GM23338 (cell line): ENCODE measurements at regions not wholly inside any gene's neighbourhood (a gene's known extent, or its start where the extent isn't known, plus 50 kb on each side); places are given as distances from the start of the nearest gene placed in this dataset.

ENCODE experiments used
- ATAC-seq: fragments of 200-7000 bp; cut with Tn5 transposase; 3 replicates; pipeline ENCODE4 v1.9.1; 2020
- DNase-seq: peaks from one replicate; pipeline ENCODE4 v3.0.0-alpha.2; 2015; ENCODE audit warnings: low spot score
- H2AFZ ChIP-seq: fragments of 200-600 bp; sonication (generic); 2 replicates; pipeline ENCODE4 v1.8.0; 2016; ENCODE audit warnings: antibody characterized with exemption, mild to moderate bottlenecking, moderate library complexity
- H3F3A ChIP-seq: fragments of 200-600 bp; sonication (generic); replicated peaks from 2 replicates; pipeline ENCODE4 v1.8.0; 2017; ENCODE audit warnings: antibody characterized with exemption, mixed run types, low read depth
- H3K27ac ChIP-seq: fragments of 200-600 bp; sonication (generic); 2 replicates; pipeline ENCODE4 v1.6.1; 2016; ENCODE audit warnings: low read depth
- H3K27me3 ChIP-seq: fragments of 200-600 bp; sonication (generic); 2 replicates; pipeline ENCODE4 v1.8.0; 2016; ENCODE audit warnings: mild to moderate bottlenecking, mixed run types, moderate library complexity; ENCODE audit not compliant: insufficient read depth
- H3K36me3 ChIP-seq: fragments of 200-600 bp; sonication (generic); 2 replicates; pipeline ENCODE4 v1.8.0; 2016; ENCODE audit warnings: mild to moderate bottlenecking; ENCODE audit not compliant: insufficient read depth
- H3K4me1 ChIP-seq: fragments of 200-600 bp; sonication (generic); 2 replicates; pipeline ENCODE4 v1.8.0; 2016; ENCODE audit warnings: mild to moderate bottlenecking, moderate library complexity; ENCODE audit not compliant: insufficient read depth
- H3K4me2 ChIP-seq: fragments of 200-600 bp; sonication (generic); 2 replicates; pipeline ENCODE4 v1.7.1; 2017; ENCODE audit warnings: mixed run types
- H3K4me3 ChIP-seq: fragments of 200-600 bp; sonication (generic); 2 replicates; pipeline ENCODE4 v1.6.1; 2016; ENCODE audit warnings: mixed run types
- H3K79me2 ChIP-seq: fragments of 200-600 bp; sonication (generic); replicated peaks from 2 replicates; pipeline ENCODE4 v1.8.0; 2017; ENCODE audit warnings: mild to moderate bottlenecking; ENCODE audit not compliant: insufficient read depth
- H3K9me2 ChIP-seq: fragments of 200-600 bp; sonication (generic); 2 replicates; pipeline ENCODE4 v1.8.0; 2017; ENCODE audit not compliant: insufficient read depth
- H4K20me1 ChIP-seq: fragments of 200-600 bp; sonication (generic); replicated peaks from 2 replicates; pipeline ENCODE4 v1.8.0; 2017; ENCODE audit warnings: mild to moderate bottlenecking; ENCODE audit not compliant: insufficient read depth
- H3K27ac Mint-ChIP-seq: 2 replicates; pipeline ENCODE4 v1.8.0; 2020; ENCODE audit warnings: inconsistent platforms, mild to moderate bottlenecking, moderate library complexity, mixed read lengths
- H3K27me3 Mint-ChIP-seq: 3 replicates; pipeline ENCODE4 v1.8.0; 2022; ENCODE audit warnings: low read depth, mild to moderate bottlenecking, moderate library complexity, mixed read lengths, inconsistent platforms; ENCODE audit not compliant: insufficient read depth, poor library complexity
- H3K36me3 Mint-ChIP-seq: 3 replicates; pipeline ENCODE4 v1.8.0; 2021; ENCODE audit warnings: low read depth, mild to moderate bottlenecking, inconsistent platforms, moderate library complexity, mixed read lengths
- H3K4me1 Mint-ChIP-seq: 3 replicates; pipeline ENCODE4 v1.8.0; 2020; ENCODE audit warnings: mild to moderate bottlenecking, inconsistent platforms, mixed read lengths
- H3K4me3 Mint-ChIP-seq: 3 replicates; pipeline ENCODE4 v1.8.0; 2021; ENCODE audit warnings: moderate library complexity, mild to moderate bottlenecking, inconsistent platforms, mixed read lengths
- H3K9me3 Mint-ChIP-seq: 3 replicates; pipeline ENCODE4 v1.8.0; 2020; ENCODE audit warnings: moderate library complexity, mild to moderate bottlenecking, inconsistent platforms, mixed read lengths
- CTCF ChIP-seq, 2 experiments: fragments of 200-600 bp in 1 of 2; sonication (generic) in 1 of 2; conservative IDR thresholded peaks; 2 replicates each; pipeline versions ENCODE4 v1.5.1 to v1.6.1; 2016 to 2017; ENCODE audit warnings: antibody characterized with exemption in 2 of 2, low read depth in 2 of 2, mild to moderate bottlenecking in 2 of 2, moderate library complexity in 1 of 2
- EZH2phosphoT487 ChIP-seq: fragments of 200-600 bp; sonication (generic); IDR thresholded peaks from one replicate; pipeline ENCODE4 v1.8.1; 2018; ENCODE audit warnings: antibody characterized with exemption; ENCODE audit not compliant: unreplicated experiment
- JUNB ChIP-seq: IDR thresholded peaks from one replicate; pipeline ENCODE4 v1.6.1; 2016; ENCODE audit warnings: antibody characterized with exemption; ENCODE audit not compliant: unreplicated experiment
- NANOG ChIP-seq: IDR thresholded peaks from 2 replicates; pipeline ENCODE4 v1.6.1; 2016; ENCODE audit warnings: antibody characterized with exemption, borderline replicate concordance
- REST ChIP-seq: IDR thresholded peaks from one replicate; pipeline ENCODE4 v1.6.1; 2018; ENCODE audit warnings: antibody characterized with exemption; ENCODE audit not compliant: unreplicated experiment
- ZNF114 ChIP-seq: fragments of 250-450 bp; sonication (Bioruptor Pico); IDR thresholded peaks from 2 replicates; pipeline ENCODE4 v1.5.0; 2020; ENCODE audit warnings: mild to moderate bottlenecking, moderate library complexity
- ZNF331 ChIP-seq: fragments of 250-450 bp; sonication (Bioruptor Pico); IDR thresholded peaks from 2 replicates; pipeline ENCODE4 v1.5.0; 2020; ENCODE audit warnings: low read depth, mild to moderate bottlenecking, moderate library complexity
- TF ChIP-seq, protein P1 (sequence below): IDR thresholded peaks from 2 replicates; pipeline ENCODE4 v1.6.1; 2016; ENCODE audit warnings: antibody characterized with exemption
- TF ChIP-seq, protein P2 (sequence below): fragments of 250-450 bp; sonication (Bioruptor Pico); IDR thresholded peaks from 2 replicates; pipeline ENCODE4 v1.5.0; 2020; ENCODE audit warnings: mild to moderate bottlenecking, moderate library complexity

GRCh38 chr5:109529987-109530386 lies 120.2 kb upstream of the PJA2 start (continued):
- TF ChIP-seq REST (no peak), EZH2phosphoT487 (no peak), ZNF331 (CRISPR knock-in tag) (no peak), NANOG (no peak)
- TF ChIP-seq, protein P1, sequence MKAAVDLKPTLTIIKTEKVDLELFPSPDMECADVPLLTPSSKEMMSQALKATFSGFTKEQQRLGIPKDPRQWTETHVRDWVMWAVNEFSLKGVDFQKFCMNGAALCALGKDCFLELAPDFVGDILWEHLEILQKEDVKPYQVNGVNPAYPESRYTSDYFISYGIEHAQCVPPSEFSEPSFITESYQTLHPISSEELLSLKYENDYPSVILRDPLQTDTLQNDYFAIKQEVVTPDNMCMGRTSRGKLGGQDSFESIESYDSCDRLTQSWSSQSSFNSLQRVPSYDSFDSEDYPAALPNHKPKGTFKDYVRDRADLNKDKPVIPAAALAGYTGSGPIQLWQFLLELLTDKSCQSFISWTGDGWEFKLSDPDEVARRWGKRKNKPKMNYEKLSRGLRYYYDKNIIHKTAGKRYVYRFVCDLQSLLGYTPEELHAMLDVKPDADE, result no peak

- Mint-ChIP-seq H3K36me3 (no peaks in the 10 kb centered on the region), H3K27ac (no peak overlapping the region), H3K9me3 (no peaks in the 10 kb centered on the region; the same call in 2 of the 3 replicates), H3K4me1 (no peaks in the 10 kb centered on the region), H3K27me3 (peaks cover 2% of the 10 kb centered on the region), H3K4me3 (no peak overlapping the region)
- Histone ChIP-seq H3K9me2 (no peaks in the 10 kb centered on the region), H2AFZ (peak overlapping the region; percentile 89), H3K4me1 (no peaks in the 10 kb centered on the region), H3F3A (no peaks in the 10 kb centered on the region), H3K79me2 (no peaks in the 10 kb centered on the region), H3K27me3 (no peaks in the 10 kb centered on the region), H3K4me2 (no peak overlapping the region), H3K36me3 (no peaks in the 10 kb centered on the region), H3K4me3 (no peak overlapping the region), H4K20me1 (no peaks in the 10 kb centered on the region), H3K27ac (no peak overlapping the region)
- no peak for DNase-seq
- ATAC-seq, result no peak
- TF ChIP-seq CTCF (conservative IDR thresholded peaks at IDR 0.05; ENCODE audit: low read depth in 2 of 2) (no peak), ZNF331 (CRISPR knock-in tag) (no peak), REST (no peak), ZNF114 (no peak), JUNB (no peak)
- TF ChIP-seq, protein P2, sequence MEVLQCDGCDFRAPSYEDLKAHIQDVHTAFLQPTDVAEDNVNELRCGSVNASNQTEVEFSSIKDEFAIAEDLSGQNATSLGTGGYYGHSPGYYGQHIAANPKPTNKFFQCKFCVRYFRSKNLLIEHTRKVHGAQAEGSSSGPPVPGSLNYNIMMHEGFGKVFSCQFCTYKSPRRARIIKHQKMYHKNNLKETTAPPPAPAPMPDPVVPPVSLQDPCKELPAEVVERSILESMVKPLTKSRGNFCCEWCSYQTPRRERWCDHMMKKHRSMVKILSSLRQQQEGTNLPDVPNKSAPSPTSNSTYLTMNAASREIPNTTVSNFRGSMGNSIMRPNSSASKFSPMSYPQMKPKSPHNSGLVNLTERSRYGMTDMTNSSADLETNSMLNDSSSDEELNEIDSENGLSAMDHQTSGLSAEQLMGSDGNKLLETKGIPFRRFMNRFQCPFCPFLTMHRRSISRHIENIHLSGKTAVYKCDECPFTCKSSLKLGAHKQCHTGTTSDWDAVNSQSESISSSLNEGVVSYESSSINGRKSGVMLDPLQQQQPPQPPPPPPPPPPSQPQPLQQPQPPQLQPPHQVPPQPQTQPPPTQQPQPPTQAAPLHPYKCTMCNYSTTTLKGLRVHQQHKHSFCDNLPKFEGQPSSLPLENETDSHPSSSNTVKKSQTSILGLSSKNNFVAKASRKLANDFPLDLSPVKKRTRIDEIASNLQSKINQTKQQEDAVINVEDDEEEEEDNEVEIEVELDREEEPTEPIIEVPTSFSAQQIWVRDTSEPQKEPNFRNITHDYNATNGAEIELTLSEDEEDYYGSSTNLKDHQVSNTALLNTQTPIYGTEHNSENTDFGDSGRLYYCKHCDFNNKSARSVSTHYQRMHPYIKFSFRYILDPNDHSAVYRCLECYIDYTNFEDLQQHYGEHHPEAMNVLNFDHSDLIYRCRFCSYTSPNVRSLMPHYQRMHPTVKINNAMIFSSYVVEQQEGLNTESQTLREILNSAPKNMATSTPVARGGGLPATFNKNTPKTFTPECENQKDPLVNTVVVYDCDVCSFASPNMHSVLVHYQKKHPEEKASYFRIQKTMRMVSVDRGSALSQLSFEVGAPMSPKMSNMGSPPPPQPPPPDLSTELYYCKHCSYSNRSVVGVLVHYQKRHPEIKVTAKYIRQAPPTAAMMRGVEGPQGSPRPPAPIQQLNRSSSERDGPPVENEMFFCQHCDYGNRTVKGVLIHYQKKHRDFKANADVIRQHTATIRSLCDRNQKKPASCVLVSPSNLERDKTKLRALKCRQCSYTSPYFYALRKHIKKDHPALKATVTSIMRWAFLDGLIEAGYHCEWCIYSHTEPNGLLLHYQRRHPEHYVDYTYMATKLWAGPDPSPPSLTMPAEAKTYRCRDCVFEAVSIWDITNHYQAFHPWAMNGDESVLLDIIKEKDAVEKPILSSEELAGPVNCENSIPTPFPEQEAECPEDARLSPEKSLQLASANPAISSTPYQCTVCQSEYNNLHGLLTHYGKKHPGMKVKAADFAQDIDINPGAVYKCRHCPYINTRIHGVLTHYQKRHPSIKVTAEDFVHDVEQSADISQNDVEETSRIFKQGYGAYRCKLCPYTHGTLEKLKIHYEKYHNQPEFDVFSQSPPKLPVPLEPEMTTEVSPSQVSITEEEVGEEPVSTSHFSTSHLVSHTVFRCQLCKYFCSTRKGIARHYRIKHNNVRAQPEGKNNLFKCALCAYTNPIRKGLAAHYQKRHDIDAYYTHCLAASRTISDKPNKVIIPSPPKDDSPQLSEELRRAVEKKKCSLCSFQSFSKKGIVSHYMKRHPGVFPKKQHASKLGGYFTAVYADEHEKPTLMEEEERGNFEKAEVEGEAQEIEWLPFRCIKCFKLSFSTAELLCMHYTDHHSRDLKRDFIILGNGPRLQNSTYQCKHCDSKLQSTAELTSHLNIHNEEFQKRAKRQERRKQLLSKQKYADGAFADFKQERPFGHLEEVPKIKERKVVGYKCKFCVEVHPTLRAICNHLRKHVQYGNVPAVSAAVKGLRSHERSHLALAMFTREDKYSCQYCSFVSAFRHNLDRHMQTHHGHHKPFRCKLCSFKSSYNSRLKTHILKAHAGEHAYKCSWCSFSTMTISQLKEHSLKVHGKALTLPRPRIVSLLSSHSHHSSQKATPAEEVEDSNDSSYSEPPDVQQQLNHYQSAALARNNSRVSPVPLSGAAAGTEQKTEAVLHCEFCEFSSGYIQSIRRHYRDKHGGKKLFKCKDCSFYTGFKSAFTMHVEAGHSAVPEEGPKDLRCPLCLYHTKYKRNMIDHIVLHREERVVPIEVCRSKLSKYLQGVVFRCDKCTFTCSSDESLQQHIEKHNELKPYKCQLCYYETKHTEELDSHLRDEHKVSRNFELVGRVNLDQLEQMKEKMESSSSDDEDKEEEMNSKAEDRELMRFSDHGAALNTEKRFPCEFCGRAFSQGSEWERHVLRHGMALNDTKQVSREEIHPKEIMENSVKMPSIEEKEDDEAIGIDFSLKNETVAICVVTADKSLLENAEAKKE (CRISPR knock-in tag), result no peak
These were observed 119.7 kb upstream of the PJA2 start for GRCh38 chr5:109529520-109529919.
